HG03064 (cell line): ENCODE measurements at regions not wholly inside any gene's neighbourhood (a gene's known extent, or its start where the extent isn't known, plus 50 kb on each side); places are given as distances from the start of the nearest gene placed in this dataset.
"Not testable (repeated sequence)": the region's sequence is repeated elsewhere in the genome, so short reads cannot be mapped to it uniquely, and the experiment has no call there.

ENCODE experiments used
- ATAC-seq: cut with Tn5 transposase; IDR thresholded peaks from one replicate; pipeline ENCODE4 v1.9.1; 2021; ENCODE audit warnings: low read depth; ENCODE audit not compliant: unreplicated experiment

DNA sequence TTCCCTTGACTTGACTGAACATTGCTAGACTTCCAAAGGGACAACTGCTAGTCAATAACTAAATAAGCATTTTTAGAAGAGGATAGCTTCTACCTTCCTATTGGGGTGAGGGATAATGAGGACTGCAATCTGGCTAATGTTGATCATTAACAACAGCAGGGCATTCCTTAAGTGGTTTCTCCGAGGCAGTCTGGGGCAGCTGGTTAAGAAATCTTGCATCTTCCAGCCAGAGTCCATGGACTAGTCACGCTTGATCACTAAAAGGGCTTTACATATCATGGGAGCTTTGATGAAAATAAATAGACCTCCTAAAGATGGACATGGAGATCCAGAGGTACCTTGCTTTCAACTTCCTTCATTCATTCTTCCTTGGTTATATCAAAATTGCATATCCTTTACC is 329.4 kb upstream of the ESRRG start:
- ATAC-seq = no peak

DNA sequence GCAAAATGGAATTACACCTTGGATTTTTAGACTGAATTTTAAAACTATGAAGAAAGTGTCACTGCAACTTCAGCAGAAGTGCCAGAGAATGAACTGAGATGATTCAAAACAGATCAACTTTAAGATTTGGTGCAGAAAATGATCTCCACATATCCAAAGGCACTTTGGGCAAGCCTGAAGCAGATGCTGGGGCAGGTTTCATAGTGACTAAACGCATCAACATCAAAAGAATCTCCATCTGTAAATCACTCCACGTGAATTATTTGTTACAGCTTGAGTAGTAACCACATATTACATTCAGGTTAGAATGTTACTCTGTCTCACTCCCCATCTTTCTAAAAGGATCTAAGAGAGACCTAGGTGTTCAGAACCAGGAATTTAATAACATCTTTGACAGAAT is 329.0 kb upstream of the ESRRG start:
- no peak for ATAC-seq

GRCh38 chr1:217049721-217050120 is 326.5 kb upstream of the ESRRG start:
- no peak for ATAC-seq

DNA sequence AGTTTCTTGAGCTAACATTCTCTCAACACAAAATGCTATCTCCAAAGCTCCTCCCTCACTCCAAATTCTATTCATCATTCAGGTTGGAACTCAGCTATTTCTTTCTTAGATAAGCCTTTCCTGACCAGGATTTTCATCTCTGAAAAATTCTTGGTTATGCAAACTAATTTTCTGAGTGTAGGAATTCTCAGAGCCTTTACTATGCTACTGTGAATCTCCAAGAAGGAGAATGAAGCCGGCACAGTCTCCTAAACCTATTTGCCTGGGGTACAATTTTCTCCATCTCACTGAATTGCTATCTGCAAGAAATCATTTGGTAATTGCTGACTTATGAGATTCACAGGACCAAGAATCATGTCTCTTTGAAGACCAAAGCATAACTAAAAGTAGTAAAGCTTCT is 325.9 kb upstream of the ESRRG start:
- no peak for ATAC-seq

GRCh38 chr1:217048104-217048707 is 325.0 kb upstream of the ESRRG start:
- no peak for ATAC-seq

GRCh38 chr1:217040711-217041455 is 317.7 kb upstream of the ESRRG start:
- ATAC-seq = no peak

DNA sequence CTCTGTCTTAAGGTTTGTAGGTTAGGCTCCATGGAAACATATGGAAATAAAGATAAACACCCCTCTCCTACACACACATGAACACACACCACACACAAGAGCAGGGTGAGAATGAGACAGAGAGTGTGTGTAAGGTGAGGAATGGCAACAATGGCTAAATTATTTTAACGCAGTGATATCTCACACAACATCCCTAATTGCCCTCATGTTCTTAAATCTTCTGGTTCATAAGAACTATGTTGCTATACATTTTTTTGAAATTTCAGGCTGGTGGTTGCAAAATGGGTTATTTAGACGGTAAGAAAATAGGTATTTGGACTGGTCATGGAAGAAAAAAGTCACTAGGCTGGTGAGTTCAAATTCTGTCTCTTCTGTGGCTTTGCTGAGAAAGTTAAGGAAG is 316.7 kb upstream of the ESRRG start:
- no peak for ATAC-seq

DNA sequence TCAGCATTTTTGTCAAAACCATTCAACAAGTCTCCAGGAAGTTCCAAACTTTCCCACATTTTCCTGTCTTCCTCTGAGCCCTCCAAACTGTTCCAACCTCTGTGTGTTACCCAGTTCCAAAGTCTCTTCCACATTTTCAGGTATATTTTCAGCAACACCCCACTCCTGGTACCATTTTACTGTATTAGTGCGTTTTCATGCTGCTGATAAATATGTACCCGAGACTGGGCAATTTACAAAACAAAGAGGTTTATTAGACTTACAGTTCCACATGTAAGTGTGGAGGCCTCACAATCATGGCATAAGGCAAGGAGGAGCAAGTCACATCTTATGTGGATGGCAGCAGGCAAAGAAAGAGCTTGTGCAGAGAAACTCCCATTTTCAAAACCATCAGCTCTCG is 315.9 kb upstream of the ESRRG start:
- ATAC-seq = not testable (repeated sequence)

DNA sequence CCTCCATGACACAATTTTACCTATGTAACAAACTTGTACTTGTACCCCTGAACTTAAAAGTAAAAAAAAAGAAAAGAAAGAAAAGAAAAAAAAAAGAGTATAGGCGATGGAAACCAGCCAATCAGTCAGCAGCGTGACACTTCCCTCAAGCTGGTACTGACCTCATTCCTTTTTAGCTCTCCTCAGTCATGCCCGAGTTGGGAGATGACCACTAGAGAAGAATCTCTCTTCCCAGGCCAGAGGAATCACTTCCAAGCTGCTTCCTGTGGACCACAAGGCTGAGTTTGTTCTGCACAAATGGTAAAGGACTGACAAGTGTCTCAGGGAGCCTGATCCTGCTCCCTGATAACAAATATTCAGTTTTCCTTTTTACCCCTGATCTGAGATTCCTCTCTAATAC is 313.5 kb upstream of the ESRRG start:
- ATAC-seq = no peak

DNA sequence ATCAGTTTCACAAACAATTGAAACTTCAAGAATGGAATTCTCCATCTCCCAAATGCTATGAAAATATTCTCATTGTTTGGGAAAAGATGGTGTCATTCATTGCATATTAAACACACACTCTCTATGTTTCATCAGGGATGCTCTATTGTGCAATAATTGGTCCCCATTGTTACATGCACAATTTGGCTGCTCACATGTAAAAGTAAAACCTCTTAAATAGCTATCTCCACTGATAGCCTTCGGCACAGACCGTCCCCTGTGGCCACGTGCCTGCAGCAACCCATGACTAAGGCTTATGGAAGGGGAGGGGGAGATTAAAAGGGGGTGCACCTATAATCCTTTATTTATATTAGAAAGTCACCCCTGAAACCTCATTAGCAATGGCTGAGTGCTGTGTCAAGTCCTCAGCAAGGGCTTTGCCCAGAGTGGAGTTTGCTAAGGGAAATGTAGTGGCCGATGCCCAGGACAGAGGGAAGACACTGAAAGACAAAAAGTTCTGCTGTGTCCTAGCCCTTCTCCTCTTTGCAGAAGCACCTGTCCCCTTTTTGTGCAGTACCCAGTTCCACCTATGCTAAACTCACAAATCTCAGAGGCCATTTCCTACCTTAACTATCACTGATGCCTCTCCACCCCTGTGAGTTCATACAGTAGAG is 309.6 kb upstream of the ESRRG start:
- ATAC-seq = no peak

DNA sequence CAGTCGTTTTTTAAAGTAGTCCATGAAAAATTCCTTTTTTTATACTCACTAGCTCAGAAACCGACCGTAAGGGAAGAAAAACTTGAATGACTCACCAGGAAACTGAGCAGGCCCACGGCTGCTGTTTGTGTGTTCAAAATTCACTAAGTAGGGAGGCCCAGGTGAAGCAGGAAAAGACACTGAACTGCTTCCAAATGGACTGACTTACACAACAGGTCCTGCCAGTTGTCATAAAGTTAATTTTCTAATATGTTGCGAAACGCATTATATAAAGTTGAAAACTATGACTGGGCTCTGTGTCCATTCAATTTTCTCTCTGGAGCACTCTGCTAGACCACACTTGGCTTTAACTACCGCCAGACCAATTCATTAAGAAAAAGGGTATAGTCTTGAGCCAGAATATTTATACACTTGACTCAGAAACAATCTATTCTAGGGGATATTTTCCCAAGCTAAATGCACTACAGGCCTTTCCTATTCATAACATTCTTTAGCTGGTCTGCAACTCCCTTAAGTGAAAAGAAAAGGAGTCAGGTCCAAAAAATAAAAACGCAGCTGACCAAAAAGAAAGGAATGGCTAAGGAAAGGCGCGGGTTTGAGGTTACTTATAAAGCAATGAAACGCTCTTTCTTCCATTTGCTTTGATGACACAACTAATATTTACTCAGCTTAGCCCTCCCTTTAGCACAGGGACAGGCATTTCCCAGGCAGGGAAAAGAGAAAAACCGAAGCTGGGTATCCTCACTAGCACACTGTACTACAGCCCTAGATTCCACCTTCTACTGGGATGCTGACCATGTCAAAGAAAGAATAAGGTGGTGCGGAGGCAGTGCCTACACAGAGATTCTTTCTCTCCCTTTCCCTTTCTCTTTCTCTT is 306.3 kb upstream of the ESRRG start:
- ATAC-seq = no peak

DNA sequence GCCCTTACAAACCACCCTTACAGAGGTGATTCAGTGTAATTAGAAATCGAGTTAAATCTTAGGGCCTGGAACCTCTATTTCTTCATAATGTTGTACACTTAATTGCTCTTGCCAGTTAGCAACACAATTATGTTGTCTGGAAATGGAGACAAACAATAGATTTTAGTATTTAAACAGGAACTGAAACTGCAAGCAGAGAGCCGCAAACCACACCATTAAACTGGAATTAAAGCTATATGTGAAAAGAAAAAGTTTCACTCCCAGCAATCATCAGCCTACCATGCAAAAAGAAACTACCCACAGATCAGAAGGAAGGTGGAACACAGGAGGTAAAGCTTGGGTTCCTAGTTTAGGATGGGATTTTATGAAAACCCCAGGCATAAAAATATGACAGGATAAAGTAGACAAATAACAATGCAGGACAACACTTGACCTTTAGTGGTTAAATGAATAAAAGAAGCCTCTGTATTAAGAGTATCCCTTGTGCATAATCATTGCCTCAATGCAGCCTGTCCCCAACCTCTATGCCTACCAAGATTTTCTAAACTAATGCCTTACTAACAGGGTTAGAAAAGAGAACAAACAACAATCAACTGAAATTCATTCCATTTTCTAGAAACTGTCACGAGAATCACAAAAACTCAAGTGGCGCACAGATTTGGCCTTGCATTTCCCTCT is 304.3 kb upstream of the ESRRG start:
- peak; percentile 94 for ATAC-seq

DNA sequence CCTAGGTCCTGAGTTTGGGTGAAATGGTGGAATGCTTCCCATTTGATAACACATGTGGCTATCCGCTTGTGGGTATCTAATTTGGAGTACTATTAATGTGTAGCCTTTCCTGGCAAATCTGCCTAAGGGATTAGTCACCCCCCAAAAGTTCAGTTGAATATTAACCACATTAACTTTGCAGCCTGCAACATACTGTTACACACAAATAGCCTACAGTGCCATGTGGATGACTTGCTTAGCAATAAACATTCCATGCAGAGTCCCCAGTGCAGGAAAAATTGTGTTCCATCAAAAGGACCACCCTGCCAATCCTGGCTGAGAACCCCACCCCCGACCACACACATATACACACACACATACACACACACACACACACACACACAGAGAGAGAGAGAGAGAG is 303.3 kb upstream of the ESRRG start:
- no peak for ATAC-seq

DNA sequence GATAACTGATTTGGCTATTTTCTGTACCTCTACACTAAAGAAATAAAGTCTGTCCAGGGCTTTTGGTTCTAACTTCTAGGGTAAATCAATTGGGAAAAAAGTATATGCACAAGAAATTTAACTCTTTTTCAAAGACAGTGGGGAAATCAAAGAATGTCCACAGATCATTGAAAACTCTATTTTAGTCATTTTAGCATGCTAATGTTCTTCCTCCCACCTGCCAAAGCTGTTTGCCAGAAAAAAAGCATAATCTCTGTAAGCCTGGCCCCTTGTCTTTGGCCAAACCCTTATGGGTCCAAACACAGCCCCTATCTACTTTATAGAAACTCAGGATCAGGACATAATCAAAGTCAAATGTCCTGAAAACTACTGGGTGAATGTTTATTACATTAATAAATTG is 302.2 kb upstream of the ESRRG start:
- no peak for ATAC-seq

DNA sequence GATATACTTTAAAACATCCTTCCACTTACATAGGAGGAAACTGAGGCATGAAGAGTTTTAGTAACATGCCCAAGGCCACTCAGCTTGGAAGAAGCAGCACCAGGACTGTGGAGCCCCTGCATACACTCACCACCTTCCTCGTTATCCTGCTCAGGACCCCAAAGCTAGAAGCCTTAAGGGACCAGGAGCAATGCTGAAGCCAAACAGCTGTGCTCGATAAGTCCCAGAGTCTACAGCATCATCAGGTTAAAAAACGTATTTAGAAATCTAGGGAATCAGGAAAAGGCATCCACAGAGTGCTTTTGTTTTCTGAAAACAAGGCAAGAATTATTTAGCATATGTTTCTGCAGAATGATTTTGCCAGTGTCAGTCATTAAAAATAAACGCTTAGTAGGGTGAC is 301.7 kb upstream of the ESRRG start:
- ATAC-seq = no peak

DNA sequence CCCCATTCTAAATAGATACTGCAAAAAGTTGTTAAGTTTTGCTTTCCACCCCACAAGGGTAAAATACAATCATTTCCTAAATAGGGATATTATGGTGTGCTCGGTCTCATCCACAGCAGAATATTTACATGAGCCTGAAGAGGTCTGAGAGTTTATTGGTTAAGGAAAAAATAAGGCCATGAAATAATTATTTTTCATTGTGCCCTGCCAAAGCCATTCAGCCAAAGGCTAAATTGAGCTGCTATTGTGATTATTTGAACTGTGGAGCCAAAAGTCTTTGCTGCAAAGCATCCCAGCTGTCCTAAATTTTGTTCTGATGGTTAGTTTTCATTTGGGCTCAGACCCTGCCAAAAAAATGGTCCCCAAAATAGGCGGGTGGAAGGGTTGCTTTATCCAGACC is 298.7 kb upstream of the ESRRG start:
- ATAC-seq = no peak

GRCh38 chr1:217021400-217021799 is 298.2 kb upstream of the ESRRG start:
- ATAC-seq = no peak

- no peak for ATAC-seq
Measured at GRCh38 chr1:217019475-217019874, 296.2 kb upstream of the ESRRG start.

DNA sequence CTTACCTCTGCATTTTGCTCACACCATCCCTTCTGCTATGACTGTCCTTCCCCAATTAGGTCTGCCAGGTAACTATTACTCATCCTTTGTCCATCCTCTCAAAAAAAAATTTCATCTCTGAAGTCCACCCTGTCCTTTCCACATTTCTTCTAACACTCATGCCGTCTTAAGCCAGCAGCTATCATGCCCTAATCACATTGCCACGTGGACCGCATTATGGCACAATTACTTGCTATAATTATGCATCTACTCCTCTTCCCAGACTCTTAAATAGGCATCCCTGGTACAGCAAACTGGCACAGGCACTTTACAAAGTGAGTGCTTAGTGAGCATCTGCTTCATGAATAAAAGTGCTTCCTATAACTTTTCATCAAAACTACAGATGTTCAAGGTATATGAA is 295.4 kb upstream of the ESRRG start:
- ATAC-seq = no peak

DNA sequence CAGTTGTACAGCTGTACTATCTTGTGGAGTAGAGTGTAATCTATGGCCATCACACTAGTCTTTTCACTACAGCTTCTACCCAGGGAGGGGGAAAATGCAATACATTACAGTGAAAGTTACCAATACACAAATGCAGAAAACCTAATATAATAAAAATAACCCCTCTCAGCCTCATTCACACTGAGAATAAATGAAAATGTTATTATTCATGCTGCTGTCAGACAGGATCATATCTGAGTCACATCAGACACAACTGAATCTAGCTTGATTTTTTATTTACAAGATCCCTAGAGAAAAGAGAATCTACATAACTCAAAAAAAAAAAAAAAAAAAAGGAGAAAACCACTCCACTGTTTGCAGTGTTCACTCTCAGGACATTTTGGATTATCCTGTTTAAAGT is 293.9 kb upstream of the ESRRG start:
- no peak for ATAC-seq

DNA sequence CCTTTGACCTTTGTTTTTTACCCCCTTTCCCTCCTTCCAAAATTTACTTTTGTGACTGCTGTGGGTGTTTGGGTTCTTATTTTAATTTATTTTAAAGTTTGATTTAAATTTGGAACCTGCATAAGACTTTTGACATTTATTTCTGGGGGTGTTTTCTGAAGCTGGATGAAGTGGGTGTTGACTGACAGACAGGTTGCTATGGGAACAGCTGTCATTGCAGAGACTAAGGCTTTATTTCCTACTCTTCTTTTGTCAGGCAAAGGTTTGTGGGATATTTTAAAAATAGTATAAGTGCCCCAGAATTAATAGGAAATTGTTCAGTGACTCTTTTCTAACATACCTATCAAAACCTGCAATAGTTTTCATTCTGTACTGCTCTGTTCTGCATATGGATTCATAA is 290.8 kb upstream of the ESRRG start:
- no peak for ATAC-seq
